Head of caudate nucleus (tissue), 42 donors: ENCODE measurements at regions not wholly inside any gene's neighbourhood (a gene's known extent, or its start where the extent isn't known, plus 50 kb on each side); places are given as distances from the start of the nearest gene placed in this dataset.
"Not testable (repeated sequence)": the region's sequence is repeated elsewhere in the genome, so short reads cannot be mapped to it uniquely, and the experiment has no call there.

Experiments used
- DNase-seq, 42 donors: peaks; one replicate each; pipeline versions ENCODE4 v3.0.0 to v3.0.0-alpha.2; 2020 to 2021; ENCODE audit warnings: mixed read lengths in 7 of 42
- intact Hi-C: fragments of 100-400 bp; cut with DNase I; formaldehyde crosslinking; loops from one replicate; pipeline ENCODE4 v1.15.0; 2022

DNA sequence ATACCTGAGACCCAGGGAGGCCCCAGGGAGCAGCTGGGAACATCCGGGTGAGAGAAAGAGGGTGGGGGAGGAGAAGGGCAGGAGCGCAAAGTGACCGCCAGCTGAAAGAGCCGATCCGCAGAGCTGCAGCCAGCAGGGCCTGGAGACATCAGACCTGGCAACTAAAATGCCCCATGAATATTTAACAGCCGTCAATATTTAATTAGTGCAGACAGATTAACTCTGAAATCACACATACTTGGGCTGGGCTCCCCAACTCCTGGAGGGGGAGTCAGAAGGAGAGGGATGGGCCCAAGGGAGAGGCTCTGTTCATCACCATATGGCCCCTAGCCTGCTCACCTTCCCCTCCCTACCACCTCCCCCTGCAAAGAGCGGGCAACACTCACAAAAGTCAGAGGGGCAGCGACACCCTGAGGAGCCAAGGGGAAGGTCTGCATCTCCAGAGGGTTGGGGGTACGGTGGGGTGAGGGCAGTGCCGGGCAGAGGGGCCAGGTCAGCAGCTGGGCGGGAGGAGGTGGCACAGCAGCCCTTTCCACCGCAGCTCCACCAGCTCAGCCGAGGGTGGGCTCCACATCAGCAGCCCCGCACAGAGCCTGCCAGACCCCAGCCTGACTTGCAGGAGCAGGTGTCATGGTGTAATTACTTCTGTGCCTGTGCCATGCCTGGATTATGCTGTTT, 61.9 kb upstream of the CCL1 start:
- intact Hi-C loops, result no loop called here
- DNase-seq, result no peak

- intact Hi-C loops, result no loop called here
- no peak for DNase-seq
Observed at GRCh38 chr17:34423978-34424813, 61.2 kb upstream of the CCL1 start.

- intact Hi-C loops, DNase-seq: not testable (repeated sequence)
Observed at GRCh38 chr17:34423315-34423714, 60.3 kb upstream of the CCL1 start.

GRCh38 chr17:34420900-34421299, 57.9 kb upstream of the CCL1 start:
- intact Hi-C loops, result no loop called here
- no peak for DNase-seq

DNA sequence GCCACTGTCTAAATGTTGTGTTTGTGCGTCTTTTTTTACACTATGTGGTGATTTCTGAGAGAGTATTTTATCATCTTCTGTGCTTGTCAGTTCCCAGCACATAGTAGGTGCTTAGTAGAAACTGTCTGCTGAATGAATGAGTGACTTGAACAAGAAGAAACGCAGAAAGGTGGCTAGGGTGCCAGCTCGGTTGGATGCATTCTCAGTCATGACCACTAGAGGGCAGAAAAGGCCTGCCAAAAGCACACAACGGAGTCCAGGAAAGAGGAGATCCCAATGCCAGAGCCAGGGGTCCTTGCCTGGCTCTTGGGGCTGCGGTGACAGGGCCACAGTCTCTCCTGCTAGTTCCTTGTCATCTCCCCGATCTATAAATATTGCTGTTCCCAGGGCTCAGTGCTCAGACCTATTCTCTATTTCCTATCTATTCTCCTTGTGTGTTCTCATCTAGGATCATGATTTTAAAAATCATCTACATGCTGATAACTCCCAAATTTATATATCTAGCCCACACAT, 57.3 kb upstream of the CCL1 start:
- DNase-seq, result peak in 41 of 42 donors; percentile 38 to 90 (median 75)
- intact Hi-C loops, result no loop called here

GRCh38 chr17:34416116-34416515, 53.1 kb upstream of the CCL1 start:
- intact Hi-C loops, result loop anchor here (5.0 kb wide), 1 partner anchor 701 kb away; the partner anchor contains the start of gene RAD51D
- no peak for DNase-seq

DNA sequence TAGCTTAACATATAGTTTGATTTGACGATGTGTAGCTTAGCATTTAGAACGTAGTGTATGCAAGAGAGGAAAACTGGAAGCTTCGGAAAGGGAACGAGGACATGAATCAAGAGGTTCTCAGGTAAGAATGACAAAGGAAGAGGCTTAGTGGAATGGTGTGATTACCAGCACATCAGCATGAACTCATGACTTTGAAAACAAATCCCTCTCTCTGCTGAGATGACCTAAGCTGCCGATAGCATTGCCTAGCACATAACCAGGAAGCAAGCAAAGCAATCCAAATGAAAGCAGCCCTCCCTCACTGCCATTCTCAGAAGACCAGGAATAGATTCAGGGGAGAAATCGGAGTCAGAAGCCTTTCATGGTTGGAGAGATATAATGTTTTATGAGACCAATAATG, 51.3 kb upstream of the CCL1 start:
- no peak for DNase-seq
- intact Hi-C loops, result no loop called here

- peak in 36 of 42 donors; percentile 10 to 74 (median 41) for DNase-seq
- intact Hi-C loops, result no loop called here
Observed at GRCh38 chr17:34413443-34414119, 50.5 kb upstream of the CCL1 start.

DNA sequence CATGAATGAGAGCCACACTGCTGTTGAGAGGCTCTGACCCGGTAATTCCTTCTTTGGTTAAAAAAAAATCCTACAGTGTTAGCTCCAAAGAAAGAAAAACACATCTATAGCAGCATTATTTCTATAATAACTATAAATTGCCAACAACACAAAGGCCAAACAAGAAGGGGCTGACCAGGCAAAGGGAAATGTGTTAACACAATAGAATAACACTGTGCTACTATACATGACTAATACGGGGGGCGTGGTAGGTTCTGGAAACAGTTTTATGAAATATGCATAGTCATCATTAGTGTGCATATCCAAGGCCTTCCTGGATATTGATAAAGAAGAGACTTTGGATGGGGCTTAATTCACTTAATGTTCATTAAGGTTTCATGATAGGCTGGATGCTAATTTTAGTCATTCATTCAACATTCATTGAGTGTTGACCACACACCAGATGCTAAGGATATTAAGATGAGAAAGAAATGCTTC, 50.0 kb upstream of the CCL1 start:
- intact Hi-C loops, result no loop called here
- DNase-seq, result no peak
